Right ventricle myocardium inferior (tissue), 1 donor: ENCODE measurements at regions not wholly inside any gene's neighbourhood (a gene's known extent, or its start where the extent isn't known, plus 50 kb on each side); places are given as distances from the start of the nearest gene placed in this dataset.

Experiments
- ATAC-seq: fragments of 200-7000 bp; cut with Tn5 transposase; one replicate; pipeline ENCODE4 v1.9.1; 2020; ENCODE audit warnings: mild to moderate bottlenecking, moderate library complexity
- DNase-seq: peaks from one replicate; pipeline ENCODE4 v3.0.0; 2021; ENCODE audit errors: missing footprints
- intact Hi-C: fragments of 100-400 bp; cut with DNase I; formaldehyde crosslinking; loops from one replicate; pipeline ENCODE4 v1.11.0; 2022
- donor health status: DM: no; HTN: yes; CAD: no; lungs with severe emphysema.

GRCh38 chr20:43820731-43821330 is 93.8 kb upstream of the TOX2 start:
- intact Hi-C loops, result no loop called here
- ATAC-seq (no peak), DNase-seq (no peak)

- intact Hi-C loops, result no loop called here
- DNase-seq, result no peak
- no peak for ATAC-seq
Measured at GRCh38 chr20:43812216-43812615, 85.4 kb upstream of the GTSF1L start.

GRCh38 chr20:43809206-43809819 is 82.5 kb upstream of the GTSF1L start:
- intact Hi-C loops, result no loop called here
- no peak for DNase-seq
- ATAC-seq, result no peak

- intact Hi-C loops, result no loop called here
- DNase-seq, result no peak
- no peak for ATAC-seq
Measured at GRCh38 chr20:43804781-43805180, 78.0 kb upstream of the GTSF1L start.

- ATAC-seq, result no peak
- DNase-seq, result no peak
- intact Hi-C loops, result no loop called here
Measured at GRCh38 chr20:43803276-43803675, 76.5 kb upstream of the GTSF1L start.

GRCh38 chr20:43800186-43800585 is 73.4 kb upstream of the GTSF1L start:
- ATAC-seq, result no peak
- intact Hi-C loops, result no loop called here
- no peak for DNase-seq

- intact Hi-C loops, result no loop called here
- DNase-seq, result no peak
- ATAC-seq, result no peak
Measured at GRCh38 chr20:43799741-43800140, 72.9 kb upstream of the GTSF1L start.

GRCh38 chr20:43799150-43799711 is 72.4 kb upstream of the GTSF1L start:
- intact Hi-C loops, result no loop called here
- DNase-seq (no peak), ATAC-seq (no peak)

GRCh38 chr20:43798291-43799149 is 71.7 kb upstream of the GTSF1L start:
- DNase-seq, result no peak
- intact Hi-C loops, result no loop called here
- ATAC-seq, result no peak

GRCh38 chr20:43794326-43794725 is 67.5 kb upstream of the GTSF1L start:
- intact Hi-C loops, result no loop called here
- no peak for ATAC-seq

GRCh38 chr20:43789593-43789992 is 62.8 kb upstream of the GTSF1L start:
- DNase-seq (no peak), ATAC-seq (no peak)
- intact Hi-C loops, result no loop called here

More at GRCh38 chr20:43794326-43794725, 67.5 kb upstream of the GTSF1L start:
- no peak for DNase-seq

GRCh38 chr20:43787937-43788336 is 61.1 kb upstream of the GTSF1L start:
- DNase-seq (no peak), ATAC-seq (no peak)
- intact Hi-C loops, result no loop called here

- intact Hi-C loops, result no loop called here
Measured at GRCh38 chr20:43786885-43787284, 60.1 kb upstream of the GTSF1L start.

GRCh38 chr20:43781215-43781614 is 54.4 kb upstream of the GTSF1L start:
- intact Hi-C loops, result no loop called here
- no peak for DNase-seq
- no peak for ATAC-seq

More at GRCh38 chr20:43786885-43787284, 60.1 kb upstream of the GTSF1L start:
- DNase-seq, result no peak
- no peak for ATAC-seq

- intact Hi-C loops, result no loop called here
- ATAC-seq, result no peak
- no peak for DNase-seq
Measured at GRCh38 chr20:43778375-43778774, 51.6 kb upstream of the GTSF1L start.

GRCh38 chr20:43776691-43777090 is 49.9 kb upstream of the GTSF1L start:
- no peak for DNase-seq
- intact Hi-C loops, result no loop called here
- ATAC-seq, result no peak
